HG02678 (cell line): ENCODE measurements at regions not wholly inside any gene's neighbourhood (a gene's known extent, or its start where the extent isn't known, plus 50 kb on each side); places are given as distances from the start of the nearest gene placed in this dataset.

Experiments used
- ATAC-seq: cut with Tn5 transposase; IDR thresholded peaks from one replicate; pipeline ENCODE4 v1.9.1; 2021; ENCODE audit warnings: mild to moderate bottlenecking, moderate library complexity; ENCODE audit not compliant: unreplicated experiment

DNA sequence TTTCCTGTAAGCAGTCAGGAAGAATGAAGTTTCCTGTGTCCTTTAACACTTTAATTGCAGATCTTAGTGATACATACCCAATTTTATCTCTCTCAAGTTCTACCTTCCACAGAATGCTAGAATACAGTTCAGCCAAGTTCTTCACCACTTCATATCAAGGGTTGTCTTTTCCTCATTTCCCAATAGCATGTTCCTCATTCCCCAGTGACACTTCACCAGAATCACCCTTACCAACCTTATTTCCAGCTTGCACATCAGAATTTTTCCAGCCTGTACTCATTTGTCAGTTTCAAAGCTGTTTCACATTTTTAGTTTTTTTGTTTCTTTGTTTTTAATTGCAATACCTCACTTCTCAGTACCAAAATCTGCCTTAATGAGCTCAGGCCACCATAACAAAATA lies 126.1 kb downstream of the ESM1 start:
- no peak for ATAC-seq

DNA sequence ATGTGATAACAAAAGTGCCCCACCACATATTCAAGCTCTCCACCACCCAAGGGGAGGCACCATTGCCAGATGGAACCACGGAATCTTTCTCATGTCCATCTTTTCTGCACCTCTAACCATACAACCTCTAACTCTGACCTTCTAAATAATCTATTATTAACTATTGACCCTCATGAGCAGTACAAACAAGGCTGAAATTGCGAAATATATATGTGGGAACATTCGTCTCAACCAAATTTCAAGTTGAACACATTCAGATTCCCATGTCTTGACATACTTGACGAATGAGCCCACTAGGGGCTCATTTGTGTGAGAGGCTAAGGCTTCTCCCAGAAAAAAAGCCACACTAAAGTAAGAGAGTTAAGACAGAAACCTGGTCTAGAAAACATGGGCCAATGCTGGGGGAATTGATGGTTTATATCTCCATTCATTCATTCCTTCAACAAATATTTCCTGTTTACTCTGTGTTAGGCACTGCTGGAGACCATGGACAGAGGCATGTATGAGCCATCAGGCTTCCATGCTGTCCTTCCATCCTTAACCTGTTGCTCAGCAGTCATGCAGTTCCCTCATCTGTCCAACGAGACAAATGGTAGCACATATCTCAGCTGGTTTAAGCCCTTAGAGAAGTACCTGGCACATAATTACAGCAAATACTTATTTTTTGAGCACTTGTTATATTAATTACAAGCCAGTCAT lies 130.4 kb downstream of the ESM1 start:
- no peak for ATAC-seq

DNA sequence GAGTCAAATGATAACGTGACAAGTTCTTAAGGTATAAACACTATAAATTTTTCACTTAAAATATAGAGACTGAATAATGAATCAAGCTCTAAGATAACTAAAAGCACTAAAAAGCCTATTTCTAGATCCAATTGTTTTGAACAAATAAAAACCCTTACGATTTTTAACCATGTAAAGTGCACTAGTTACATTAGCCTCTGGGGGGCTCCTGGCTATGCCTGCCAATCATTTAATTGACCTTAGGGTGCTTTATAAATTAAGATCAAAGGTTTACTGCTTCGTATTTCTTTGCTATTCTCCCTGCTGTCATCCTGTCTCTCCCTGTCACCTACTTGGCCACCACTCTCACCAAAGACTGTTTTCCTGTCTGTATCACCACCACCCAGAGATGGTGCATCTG lies 133.4 kb downstream of the ESM1 start:
- ATAC-seq = no peak

DNA sequence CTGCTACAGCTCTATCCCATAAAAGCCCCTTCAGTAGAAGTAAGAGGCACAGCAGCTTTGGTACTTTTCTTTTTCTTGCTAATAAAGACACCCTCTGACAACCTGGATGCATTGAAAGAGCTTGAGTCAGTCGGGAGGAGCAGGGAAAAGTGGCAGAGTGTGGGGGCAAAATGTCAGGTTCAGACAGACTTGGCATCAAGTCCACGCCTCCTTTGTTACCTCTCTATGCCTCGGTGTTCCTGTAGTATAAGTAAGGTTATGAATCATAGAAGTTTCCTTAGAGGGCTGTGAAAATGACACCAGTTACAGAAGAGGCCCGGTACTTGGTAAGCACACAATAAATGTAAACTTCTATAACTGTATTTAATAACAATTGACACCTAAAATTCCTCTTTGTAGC lies 133.9 kb downstream of the ESM1 start:
- ATAC-seq = no peak

DNA sequence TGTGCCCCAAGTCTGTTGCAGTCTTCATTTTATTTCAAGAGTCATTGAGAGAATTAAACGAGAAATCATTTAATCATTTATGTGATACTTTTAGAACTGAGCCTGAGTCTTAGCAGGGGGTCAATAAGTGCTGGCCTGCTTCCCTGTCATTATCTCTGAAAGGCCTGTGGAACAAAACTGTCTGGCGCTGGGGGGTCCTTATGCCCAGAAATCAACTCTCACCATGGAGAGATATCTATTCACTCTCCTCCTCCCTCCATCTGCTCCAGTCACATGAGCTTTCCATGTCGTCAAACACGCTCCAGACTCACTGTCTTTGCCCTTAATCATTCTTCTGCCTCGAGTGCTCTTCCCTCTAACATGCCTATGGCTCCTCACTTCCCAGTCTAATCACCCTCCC lies 136.8 kb downstream of the ESM1 start:
- no peak for ATAC-seq

DNA sequence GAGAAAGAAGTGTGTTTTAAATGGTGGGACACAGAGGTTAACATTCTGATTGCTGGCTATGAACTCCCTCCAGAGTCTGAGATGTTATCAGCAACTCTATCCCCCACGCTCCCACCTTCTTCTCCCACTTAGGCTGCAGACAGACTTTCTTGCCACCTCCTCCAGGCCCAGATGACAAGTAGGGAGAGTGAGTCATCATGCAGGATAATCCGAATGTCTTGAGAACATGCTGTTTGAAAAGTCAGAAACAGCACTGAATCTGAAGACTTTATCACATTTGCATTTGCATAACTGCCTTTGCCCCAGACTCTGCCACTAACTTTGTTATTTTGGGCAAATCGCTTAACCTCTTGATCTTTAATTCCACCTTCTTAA lies 139.8 kb downstream of the ESM1 start:
- ATAC-seq = no peak

DNA sequence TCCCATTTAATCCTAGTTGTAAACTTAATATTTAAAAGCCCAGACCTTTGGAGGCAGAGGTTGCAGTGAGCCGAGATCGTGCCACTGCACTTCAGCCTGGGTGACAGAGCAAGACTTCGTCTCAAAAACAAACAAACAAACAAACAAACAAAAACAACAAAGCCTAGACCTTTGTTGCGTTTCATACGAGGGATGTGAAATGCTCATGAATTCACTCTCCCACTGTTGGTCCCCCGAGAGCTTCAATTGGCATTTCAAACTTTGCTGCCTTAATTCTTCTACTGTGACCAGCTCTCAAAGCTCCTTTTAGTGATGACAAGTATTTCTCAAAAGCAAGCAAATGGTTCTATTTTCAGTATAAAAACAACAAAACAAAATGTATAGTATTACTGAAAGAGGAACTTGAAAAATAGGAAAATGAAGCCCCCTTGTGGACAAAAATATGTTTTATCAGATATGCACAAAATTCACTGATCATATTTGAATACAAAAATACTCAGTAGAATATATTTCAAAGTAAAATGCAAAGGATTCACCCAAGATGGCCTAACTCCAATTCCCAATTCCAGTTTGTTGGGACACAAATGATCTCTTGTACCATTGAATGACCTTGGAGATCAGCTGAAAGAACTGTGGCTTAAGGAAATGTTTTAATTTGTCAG lies 140.4 kb downstream of the ESM1 start:
- ATAC-seq = no peak

DNA sequence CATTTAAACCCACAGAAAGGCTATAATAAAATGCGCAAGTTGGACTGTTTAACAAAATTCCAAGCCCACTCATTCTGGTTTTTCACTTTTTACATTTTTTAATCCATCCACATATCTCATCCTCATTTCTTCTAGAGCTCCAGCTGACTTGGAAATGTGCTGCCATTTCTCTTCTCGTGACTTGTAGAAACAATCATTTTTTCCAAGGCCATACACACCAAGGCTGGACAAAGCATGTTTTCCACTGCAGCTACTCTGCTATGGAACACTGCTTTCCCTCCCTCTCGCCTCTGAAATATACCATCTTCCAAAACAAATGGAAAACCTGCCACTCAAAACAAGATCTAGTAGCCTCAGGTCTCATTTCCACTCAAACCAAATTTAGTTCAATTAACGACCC lies 141.1 kb downstream of the ESM1 start:
- no peak for ATAC-seq

DNA sequence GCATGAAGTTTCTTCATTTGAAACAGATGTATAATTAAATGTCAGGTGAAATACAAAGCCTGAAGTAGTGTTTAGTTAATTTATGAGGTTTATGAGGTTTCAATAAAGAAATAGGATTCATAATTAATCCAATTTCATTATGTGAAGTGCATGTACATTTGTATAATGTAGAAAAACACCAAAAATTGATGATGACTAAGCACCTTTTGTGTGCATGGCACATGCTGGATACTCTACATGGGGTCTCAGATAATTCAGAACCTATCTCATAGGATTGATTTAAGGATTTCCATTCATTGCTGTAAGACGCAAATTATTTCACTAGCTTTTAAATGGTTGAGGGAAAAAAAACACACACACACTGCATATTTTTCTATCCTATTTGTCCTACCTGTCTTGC lies 143.9 kb downstream of the ESM1 start:
- ATAC-seq = no peak

DNA sequence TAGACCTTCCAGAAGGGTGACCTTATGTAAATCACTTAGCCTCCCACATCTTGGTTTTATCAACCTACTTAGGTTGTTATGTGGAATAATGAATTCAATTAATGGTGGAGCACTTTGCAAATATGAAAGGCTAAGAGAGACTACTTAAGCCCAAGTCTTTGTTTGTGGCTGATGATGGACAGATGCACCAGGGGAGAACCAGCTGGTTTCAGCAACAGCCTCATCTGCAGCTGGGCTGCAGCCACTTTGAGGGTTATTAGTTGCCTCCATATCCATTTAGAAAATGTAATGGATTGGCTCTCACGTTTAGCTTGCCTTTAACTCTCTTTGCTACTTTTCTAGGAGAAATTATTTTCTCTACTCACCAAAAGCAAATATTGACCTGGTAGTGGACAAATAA lies 146.6 kb downstream of the ESM1 start:
- ATAC-seq = no peak

DNA sequence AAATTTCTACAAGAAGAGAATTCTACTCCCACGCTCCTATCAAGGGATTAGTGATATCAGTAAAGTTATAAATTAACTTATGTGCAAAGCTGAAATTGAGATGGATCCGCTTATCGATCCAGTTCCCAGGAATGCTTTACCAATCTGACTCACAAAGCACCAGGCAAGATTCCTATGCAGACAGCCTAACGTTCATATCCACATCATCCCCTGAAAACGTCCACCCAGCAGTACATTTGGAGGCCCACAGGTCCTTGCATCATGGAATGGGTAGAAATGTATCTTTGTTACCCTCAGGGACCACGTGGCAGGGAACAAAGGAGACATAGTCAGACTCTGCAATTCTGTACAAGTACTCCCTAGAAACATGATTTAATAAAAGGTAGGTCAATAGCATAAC lies 147.4 kb downstream of the ESM1 start:
- no peak for ATAC-seq

DNA sequence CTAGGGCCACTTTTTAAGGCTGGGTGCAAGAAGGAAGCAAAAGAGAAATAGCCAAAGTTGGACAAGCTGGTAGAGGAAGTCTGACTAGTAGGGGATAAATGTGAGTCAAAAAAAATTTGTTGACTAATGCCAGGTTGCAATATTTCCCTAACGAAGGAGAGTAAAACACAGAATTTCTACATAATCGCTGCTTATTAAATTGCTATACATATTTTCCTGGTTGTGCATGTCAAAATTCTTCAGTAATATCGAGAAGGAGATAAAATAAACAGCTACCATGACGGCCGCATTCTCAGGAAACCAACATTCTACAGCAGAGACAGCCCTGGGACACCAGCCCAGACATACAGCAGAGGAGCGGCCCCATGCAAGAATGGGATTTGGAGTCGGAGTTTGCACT lies 148.3 kb downstream of the ESM1 start:
- ATAC-seq = no peak

DNA sequence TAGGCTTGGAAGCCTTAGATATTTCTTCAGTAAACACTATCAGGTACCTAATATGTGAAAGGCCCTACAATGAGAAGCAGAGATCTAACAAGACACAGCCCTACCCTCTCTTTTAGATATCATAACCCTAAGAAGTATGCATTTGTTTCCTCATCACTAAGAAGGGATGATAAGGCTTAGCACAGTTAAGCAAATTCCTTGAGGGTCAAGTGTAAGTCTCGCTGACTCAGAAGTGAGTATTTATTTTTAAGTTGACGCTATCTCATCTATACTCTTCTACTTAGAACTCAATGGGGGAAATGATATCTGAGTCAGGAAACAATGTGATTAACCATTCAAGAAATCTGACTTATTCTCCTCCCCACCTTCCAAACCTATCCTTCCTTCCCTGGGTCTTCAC lies 149.7 kb downstream of the ESM1 start:
- ATAC-seq = no peak

DNA sequence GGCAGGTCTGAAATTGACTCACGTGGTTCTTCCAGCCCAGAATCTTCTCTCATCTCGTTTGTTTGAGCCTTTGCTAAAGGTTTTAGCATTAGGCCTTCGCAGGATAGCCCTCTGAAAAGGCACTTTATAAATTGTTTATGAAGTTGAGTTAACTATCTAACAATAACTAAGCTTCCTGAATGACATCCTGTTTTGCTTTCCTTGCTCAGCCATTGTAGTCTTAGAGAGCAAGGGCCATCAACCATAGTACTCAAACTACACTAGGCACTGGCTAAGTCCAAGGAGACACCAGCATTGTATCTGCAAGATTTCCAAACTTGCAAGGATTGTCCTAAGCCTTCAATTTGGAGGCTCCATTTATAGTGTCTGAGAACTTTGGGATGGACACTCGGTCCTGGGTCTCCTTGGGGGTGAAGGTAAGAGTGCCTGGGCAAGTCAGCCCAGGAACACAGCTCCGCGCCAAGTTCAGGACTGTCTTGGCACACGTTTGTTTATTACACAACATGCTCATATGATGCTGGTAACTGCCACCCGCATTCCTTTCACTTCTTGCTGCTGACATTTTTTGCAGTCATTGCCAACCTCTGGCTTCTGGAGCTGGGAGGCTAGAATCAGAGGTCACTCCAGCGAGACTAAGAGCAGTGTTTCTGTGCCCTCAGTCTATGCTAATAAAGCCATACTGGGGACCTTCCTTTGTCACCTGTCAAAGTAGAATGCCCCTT lies 151.1 kb downstream of the ESM1 start:
- ATAC-seq = no peak

DNA sequence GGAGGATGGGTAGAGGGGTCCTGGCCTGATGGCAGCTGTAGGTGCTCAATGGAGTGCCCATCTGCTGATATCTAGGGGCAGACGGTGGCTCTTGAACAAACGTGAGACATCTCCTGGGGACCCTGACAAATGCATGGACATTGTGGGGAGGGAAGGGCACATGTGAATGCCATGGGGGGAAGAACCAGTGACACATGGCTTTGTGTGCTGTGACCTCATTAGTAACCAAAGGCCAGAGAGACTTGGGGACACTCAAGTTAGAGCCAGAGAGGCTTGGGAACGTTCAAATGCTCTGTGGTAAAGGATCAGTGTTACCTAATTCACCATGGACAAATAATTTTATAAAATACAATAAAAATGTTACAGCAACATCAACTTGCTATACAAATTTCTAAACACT lies 151.8 kb downstream of the ESM1 start:
- no peak for ATAC-seq

DNA sequence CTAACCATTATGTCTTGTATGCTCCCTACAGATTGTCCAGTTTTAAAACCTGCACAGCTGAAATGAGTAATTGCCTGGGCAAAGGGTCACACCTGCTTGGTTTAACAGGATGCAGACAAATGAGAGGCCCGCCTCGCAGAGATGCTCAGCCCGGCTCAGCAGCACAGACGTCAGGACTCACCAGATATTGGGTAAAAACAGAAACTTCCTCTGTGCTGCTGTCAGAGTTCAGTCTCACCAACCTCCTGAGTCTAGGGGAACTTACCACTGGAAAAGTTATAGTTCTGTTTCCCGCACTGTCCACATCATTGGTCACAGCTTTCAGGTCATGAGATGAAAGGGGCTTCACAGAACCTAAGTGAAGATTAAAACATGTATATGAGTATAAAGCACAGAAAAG lies 152.5 kb downstream of the ESM1 start:
- ATAC-seq = no peak

DNA sequence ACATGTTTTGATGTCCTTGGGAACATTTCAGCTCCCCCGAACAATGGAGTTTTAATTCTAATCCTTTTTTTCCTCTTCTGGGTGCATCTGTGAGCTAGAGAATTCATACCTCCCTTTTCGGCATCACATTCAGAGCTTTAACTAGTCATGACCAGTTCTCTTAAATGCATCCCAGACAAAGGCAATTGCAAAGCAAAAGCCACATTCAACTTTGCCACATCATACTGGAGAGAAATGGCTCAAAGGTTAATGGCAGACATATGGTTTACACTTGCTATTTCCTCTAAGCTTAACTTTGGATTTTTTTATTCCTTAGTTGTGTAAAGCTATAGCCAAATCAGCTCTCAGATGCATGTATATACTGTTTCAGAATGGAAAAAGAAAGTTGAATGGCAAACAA lies 153.3 kb downstream of the ESM1 start:
- ATAC-seq = no peak

DNA sequence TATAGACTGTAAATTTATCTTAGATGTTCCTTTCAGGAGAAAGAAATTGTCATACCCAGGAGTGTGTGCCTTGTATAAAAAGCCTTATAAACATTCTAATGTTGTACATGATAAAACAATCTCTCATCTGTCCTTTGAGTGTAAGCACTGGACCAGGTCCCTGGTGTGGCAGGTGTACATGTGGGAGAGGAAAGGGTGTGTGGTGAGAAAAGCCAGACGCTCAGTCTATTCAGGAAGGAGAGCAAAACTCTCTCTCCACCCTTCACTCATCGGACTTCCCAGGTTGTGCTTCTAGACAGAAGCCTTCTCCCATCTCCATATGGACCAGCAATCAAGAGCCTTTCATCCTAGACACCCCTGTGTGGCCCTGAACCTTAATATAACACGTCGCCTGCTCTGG lies 154.2 kb downstream of the ESM1 start:
- ATAC-seq = no peak

DNA sequence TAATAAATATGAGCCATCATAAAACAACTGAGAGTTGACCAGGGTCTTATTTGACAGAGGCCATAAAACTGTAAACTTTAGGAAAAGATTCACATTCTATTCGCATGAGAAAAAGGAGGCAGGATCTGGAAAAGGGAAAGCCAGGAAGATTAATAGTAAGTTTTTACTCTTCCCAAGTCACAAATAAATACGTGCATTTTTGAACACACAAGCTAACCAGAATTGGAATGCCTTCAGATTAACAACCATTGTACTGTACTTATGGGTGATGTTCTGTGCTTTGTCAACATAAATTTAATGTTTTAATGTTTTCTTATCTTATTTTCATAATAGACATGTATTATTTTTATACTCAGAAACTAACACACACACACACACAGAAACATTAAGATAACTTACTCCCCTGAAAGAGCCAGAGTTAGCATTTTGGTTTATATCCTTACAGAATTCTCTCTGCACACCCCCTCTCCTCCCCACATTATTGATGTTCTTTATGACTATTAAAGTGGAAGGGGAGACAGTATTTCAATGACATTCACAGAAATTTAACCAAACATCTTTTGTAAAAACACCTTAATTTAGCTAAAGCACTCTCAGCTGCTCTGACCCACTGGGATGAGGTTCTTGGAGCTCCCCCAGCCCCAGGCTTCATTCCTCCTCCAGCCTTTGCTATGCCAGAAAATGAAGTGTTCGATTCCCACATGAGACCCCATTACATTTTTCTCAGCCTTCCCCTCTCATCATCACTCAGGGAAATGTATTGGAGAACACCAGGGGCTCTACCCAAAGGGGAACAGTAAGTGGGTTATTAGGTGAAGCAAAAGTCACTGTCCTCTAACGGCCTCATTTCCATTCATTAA lies 155.5 kb downstream of the ESM1 start:
- no peak for ATAC-seq

DNA sequence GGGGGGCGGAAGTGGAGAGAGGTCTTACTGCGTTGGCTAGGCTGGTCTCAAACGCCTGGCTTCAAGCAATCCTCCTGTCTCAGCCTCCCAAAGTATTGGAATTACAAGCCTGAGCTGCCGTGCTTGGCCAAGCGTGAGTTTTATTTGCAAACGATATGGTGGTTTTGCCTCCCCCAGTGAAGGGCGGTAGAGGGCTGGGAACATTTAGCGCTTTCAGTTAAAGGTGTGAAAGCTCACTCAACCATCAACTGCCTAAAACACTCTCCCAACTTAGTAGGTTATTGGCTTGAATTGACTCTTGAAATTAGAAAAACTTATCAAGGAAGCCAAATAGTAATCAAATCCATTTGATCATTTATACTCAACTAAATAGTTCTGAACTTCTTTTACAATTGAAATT lies 156.3 kb downstream of the ESM1 start:
- ATAC-seq = no peak

DNA sequence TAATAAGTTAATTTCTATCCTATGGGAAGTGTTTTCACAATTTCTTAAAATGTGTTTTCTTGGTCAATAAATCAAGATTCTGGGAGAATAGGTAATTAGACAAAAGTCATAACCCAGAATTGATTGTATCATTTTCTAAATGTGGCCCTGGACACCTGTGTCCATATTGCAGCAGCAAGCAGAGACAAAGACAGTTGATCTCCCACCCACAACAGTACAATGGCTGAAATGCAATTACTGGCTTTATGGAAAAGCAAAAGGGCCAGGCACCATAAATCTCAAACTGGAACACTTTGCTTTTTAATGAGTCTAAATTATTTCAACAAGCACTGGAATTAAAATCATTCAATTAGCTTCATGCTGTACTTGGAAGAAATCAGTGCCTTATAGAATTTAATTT lies 157.2 kb downstream of the ESM1 start:
- ATAC-seq = no peak
